Spleen (tissue), 7 donors: ENCODE measurements at regions not wholly inside any gene's neighbourhood (a gene's known extent, or its start where the extent isn't known, plus 50 kb on each side); places are given as distances from the start of the nearest gene placed in this dataset.

Source experiments
- CTCF ChIP-seq, 11 experiments: fragments of 200-600 bp in 7 of 11; fragments of 450-650 bp in 4 of 11; sonication (generic) in 4 of 11; IDR thresholded peaks in 8 of 11; conservative IDR thresholded peaks in 3 of 11; 1 replicate in 7 of 11; 2 replicates in 4 of 11; pipeline versions ENCODE4 v1.4.0 to v1.8.0; 2016 to 2021; ENCODE audit warnings: antibody characterized with exemption in 11 of 11, inconsistent platforms in 4 of 11, mild to moderate bottlenecking in 1 of 11
- POLR2AphosphoS5 ChIP-seq, 3 donors: sonication (generic); formaldehyde crosslinking; IDR thresholded peaks; one replicate each; pipeline ENCODE4 v1.5.1; 2017; ENCODE audit warnings: antibody characterized with exemption in 3 of 3
- donor health status: DM: no; HTN: no; CAD: no; lungs with moderate emphysema.
- donor health status: DM: no; HTN: no; CAD: no.
- donor health status: DM: no; HTN: no; CAD: no.

- no peak for TF ChIP-seq CTCF (IDR thresholded peaks at IDR 0.05 in 8 of 11, conservative IDR thresholded peaks at IDR 0.05 in 3 of 11)
- no peak for TF ChIP-seq POLR2AphosphoS5 (IDR thresholded peaks at IDR 0.05)
These were observed 321.8 kb downstream of the BMP4 start for GRCh38 chr14:53634793-53635192.
